Mammary epithelial cell (primary cell): ENCODE measurements at regions not wholly inside any gene's neighbourhood (a gene's known extent, or its start where the extent isn't known, plus 50 kb on each side); places are given as distances from the start of the nearest gene placed in this dataset.
"Not testable (repeated sequence)": the region's sequence is repeated elsewhere in the genome, so short reads cannot be mapped to it uniquely, and the experiment has no call there.

Experiments used
- CTCF ChIP-seq, 2 donors: IDR thresholded peaks in 1 of 2; conservative IDR thresholded peaks in 1 of 2; 2 replicates each; pipeline ENCODE4 v1.5.1; 2011 to 2012; ENCODE audit warnings: inconsistent platforms in 2 of 2, low read length in 2 of 2, mild to moderate bottlenecking in 2 of 2, control low read depth in 1 of 2, low read depth in 1 of 2; ENCODE audit not compliant: insufficient read depth in 1 of 2; ENCODE audit errors: extremely low read depth in 1 of 2
- EZH2 ChIP-seq: IDR thresholded peaks from 2 replicates; pipeline ENCODE4 v1.6.1; 2012; ENCODE audit warnings: low read length, inconsistent platforms, borderline replicate concordance

GRCh38 chr5:86287437-86287836 lies 330.3 kb upstream of the COX7C start:
- TF ChIP-seq CTCF (conservative IDR thresholded peaks at IDR 0.05 in 1 of 2, IDR thresholded peaks at IDR 0.05 in 1 of 2; ENCODE audit: extremely low read depth in 1 of 2, insufficient read depth in 1 of 2, low read depth in 1 of 2, low read length in 2 of 2); EZH2: not testable (repeated sequence)
